OCI-LY7 (cell line): ENCODE measurements at regions not wholly inside any gene's neighbourhood (a gene's known extent, or its start where the extent isn't known, plus 50 kb on each side); places are given as distances from the start of the nearest gene placed in this dataset.

ENCODE experiments used
- BruUV-seq: library from RNA; stranded (reverse); fragments of 400-500 nt; replicated peaks from 2 replicates; lab custom pipeline; 2021; lab: Mats Ljungman, UMichigan
- CTCF ChIA-PET: fragments of 300-600 bp; sonication (Branson Sonifier 250); formaldehyde crosslinking; loops from one replicate; lab custom pipeline; 2022; ENCODE audit warnings: antibody characterized with exemption; ENCODE audit not compliant: unreplicated experiment; lab: Charles Lee
- POLR2A ChIA-PET: fragments of 300-600 bp; sonication (Branson Sonifier 250); formaldehyde crosslinking; loops from one replicate; lab custom pipeline; 2022; ENCODE audit warnings: antibody characterized with exemption; lab: Charles Lee
- DNase-seq: peaks from one replicate; pipeline ENCODE4 v3.0.0-alpha.2; 2015; ENCODE audit warnings: low spot score
- H2AFZ ChIP-seq: fragments of 200-600 bp; sonication (generic), shearing (Covaris generic); 2 replicates; pipeline ENCODE4 v1.6.1; 2014; ENCODE audit warnings: mild to moderate bottlenecking, antibody characterized with exemption, low read length, moderate library complexity
- H3K27ac ChIP-seq: fragments of 200-600 bp; sonication (generic); 2 replicates; pipeline ENCODE4 v1.5.1; 2014; ENCODE audit warnings: mixed run types, low read depth, mild to moderate bottlenecking, moderate library complexity, low read length, inconsistent platforms; ENCODE audit not compliant: poor library complexity, severe bottlenecking
- H3K36me3 ChIP-seq: fragments of 200-600 bp; sonication (generic); 2 replicates; pipeline ENCODE4 v1.6.1; 2014; ENCODE audit warnings: mild to moderate bottlenecking, antibody characterized with exemption, low read length, moderate library complexity, mixed read lengths; ENCODE audit not compliant: insufficient read depth
- H3K4me1 ChIP-seq: fragments of 200-600 bp; sonication (generic); 2 replicates; pipeline ENCODE4 v1.5.1; 2014; ENCODE audit warnings: mild to moderate bottlenecking, low read length; ENCODE audit not compliant: insufficient read depth, poor library complexity, severe bottlenecking
- H3K4me2 ChIP-seq: fragments of 200-600 bp; sonication (generic); 2 replicates; pipeline ENCODE4 v1.6.1; 2014; ENCODE audit warnings: mild to moderate bottlenecking, low read length
- H3K4me3 ChIP-seq: fragments of 200-600 bp; sonication (generic); 2 replicates; pipeline ENCODE4 v1.5.1; 2014; ENCODE audit warnings: mild to moderate bottlenecking, low read depth, low read length; ENCODE audit not compliant: poor library complexity, severe bottlenecking
- H3K79me2 ChIP-seq: fragments of 200-600 bp; sonication (generic); 2 replicates; pipeline ENCODE4 v1.6.1; 2016; ENCODE audit warnings: low read depth, mild to moderate bottlenecking, low read length, moderate library complexity, mixed read lengths; ENCODE audit not compliant: insufficient read depth
- H3K9me2 ChIP-seq: fragments of 200-600 bp; sonication (generic); 2 replicates; pipeline ENCODE4 v1.6.1; 2016; ENCODE audit warnings: mild to moderate bottlenecking, low read length, mixed read lengths; ENCODE audit not compliant: insufficient read depth
- H3K9me3 ChIP-seq: fragments of 200-600 bp; sonication (generic); 2 replicates; pipeline ENCODE4 v1.6.1; 2014; ENCODE audit warnings: mild to moderate bottlenecking, mixed run types, low read length, mixed read lengths
- H4K20me1 ChIP-seq: fragments of 200-600 bp; sonication (generic); 2 replicates; pipeline ENCODE4 v1.6.1; 2014; ENCODE audit warnings: mild to moderate bottlenecking, antibody characterized with exemption, low read length, moderate library complexity, mixed read lengths; ENCODE audit not compliant: insufficient read depth
- CTCF ChIP-seq: fragments of 200-600 bp; sonication (generic); conservative IDR thresholded peaks from 2 replicates; pipeline ENCODE4 v1.5.1; 2014; ENCODE audit warnings: mild to moderate bottlenecking, antibody characterized with exemption, low read length, moderate library complexity, mixed read lengths
- EZH2phosphoT487 ChIP-seq: fragments of 200-600 bp; sonication (generic); IDR thresholded peaks from 2 replicates; pipeline ENCODE4 v1.6.1; 2018; ENCODE audit warnings: low read depth, borderline replicate concordance, mild to moderate bottlenecking, mixed run types, antibody characterized with exemption, low read length, moderate library complexity, mixed read lengths
- intact Hi-C: fragments of 100-400 bp; cut with micrococcal nuclease; formaldehyde crosslinking; loops from one replicate; pipeline ENCODE4 v1.10.0; 2022; ENCODE audit not compliant: unreplicated experiment

GRCh38 chr15:94815914-94816313 lies 584.6 kb downstream of the MCTP2 start:
- no peaks in the 10 kb centered on the region for H3K9me2 ChIP-seq
- H3K9me3 ChIP-seq = no peaks in the 10 kb centered on the region
- no peak overlapping the region for H3K4me3 ChIP-seq
- H3K4me1 ChIP-seq = no peaks in the 10 kb centered on the region
- H3K4me2 ChIP-seq = no peak overlapping the region
- no peak for DNase-seq
- no peak overlapping the region for H2AFZ ChIP-seq
- BruUV-seq = no TSS peak
- CTCF ChIA-PET = no interaction called here
- no peak overlapping the region for H3K27ac ChIP-seq
- TF ChIP-seq EZH2phosphoT487 (no peak), CTCF (no peak)
- H3K79me2 ChIP-seq = no peaks in the 10 kb centered on the region
- POLR2A ChIA-PET = no interaction called here
- intact Hi-C loops = no loop called here
- H3K36me3 ChIP-seq = no peaks in the 10 kb centered on the region
- H4K20me1 ChIP-seq = no peaks in the 10 kb centered on the region

GRCh38 chr15:94829887-94830884 lies 598.8 kb downstream of the MCTP2 start:
- DNase-seq = no peak

More at GRCh38 chr15:94829887-94830884, 598.8 kb downstream of the MCTP2 start:
- intact Hi-C loops = no loop called here
- Histone ChIP-seq H3K27ac (no peak overlapping the region), H3K4me2 (no peak overlapping the region), H3K4me1 (no peaks in the 10 kb centered on the region), H3K9me2 (no peaks in the 10 kb centered on the region), H2AFZ (no peak overlapping the region), H3K9me3 (no peaks in the 10 kb centered on the region), H3K4me3 (no peak overlapping the region), H4K20me1 (no peaks in the 10 kb centered on the region), H3K79me2 (no peaks in the 10 kb centered on the region), H3K36me3 (no peaks in the 10 kb centered on the region)
- CTCF ChIA-PET = no interaction called here
- BruUV-seq = no TSS peak
- no peak for TF ChIP-seq EZH2phosphoT487
- no peak for TF ChIP-seq CTCF
- POLR2A ChIA-PET = interaction anchor here (0.8 kb wide), 1 partner anchor 13 kb away, joined by 3 read pairs; no protein-coding TSS in a partner anchor
